Suprapubic skin (tissue), 4 donors: ENCODE measurements at regions not wholly inside any gene's neighbourhood (a gene's known extent, or its start where the extent isn't known, plus 50 kb on each side); places are given as distances from the start of the nearest gene placed in this dataset.

Experiments
- DNase-seq, 2 donors: peaks; one replicate each; pipeline ENCODE4 v3.0.0-alpha.2; 2019; ENCODE audit warnings: low spot score in 2 of 2
- H3K27ac ChIP-seq: fragments of 200-600 bp; sonication (generic); one replicate; pipeline ENCODE4 v1.5.1; 2019
- H3K27me3 ChIP-seq: fragments of 200-600 bp; sonication (generic); one replicate; pipeline ENCODE4 v1.5.1; 2019
- H3K36me3 ChIP-seq: fragments of 200-600 bp; sonication (generic); one replicate; pipeline ENCODE4 v1.5.1; 2019
- H3K4me1 ChIP-seq: fragments of 200-600 bp; sonication (generic); one replicate; pipeline ENCODE4 v1.5.1; 2019
- H3K4me3 ChIP-seq: fragments of 200-600 bp; sonication (generic); one replicate; pipeline ENCODE4 v1.5.1; 2019; ENCODE audit warnings: mild to moderate bottlenecking
- H3K9me3 ChIP-seq: fragments of 200-600 bp; sonication (generic); one replicate; pipeline ENCODE4 v1.5.1; 2019
- EP300 ChIP-seq: sonication (generic); formaldehyde crosslinking; IDR thresholded peaks from one replicate; pipeline ENCODE4 v1.6.1; 2017; ENCODE audit warnings: antibody characterized with exemption
- POLR2A ChIP-seq, 2 donors: fragments of 450-650 bp; IDR thresholded peaks; one replicate each; pipeline ENCODE4 v1.6.1; 2017; ENCODE audit warnings: antibody characterized with exemption in 2 of 2, mild to moderate bottlenecking in 2 of 2, moderate library complexity in 2 of 2
- POLR2AphosphoS5 ChIP-seq, 3 donors: sonication (generic); formaldehyde crosslinking; IDR thresholded peaks; one replicate each; pipeline ENCODE4 v1.6.1; 2017; ENCODE audit warnings: antibody characterized with exemption in 3 of 3
- WGBS: methylation state at CpG from one replicate; pipeline ENCODE4 v1.1.5; 2018; 5-methylcytosine and 5-hydroxymethylcytosine counted together
- TF ChIP-seq, protein P1 (sequence below), 2 donors: fragments of 200-600 bp in 1 of 2; fragments of 450-650 bp in 1 of 2; sonication (generic) in 1 of 2; IDR thresholded peaks; one replicate each; pipeline ENCODE4 v1.5.1; 2016 to 2019; ENCODE audit warnings: antibody characterized with exemption in 2 of 2, mild to moderate bottlenecking in 1 of 2, moderate library complexity in 1 of 2

DNA sequence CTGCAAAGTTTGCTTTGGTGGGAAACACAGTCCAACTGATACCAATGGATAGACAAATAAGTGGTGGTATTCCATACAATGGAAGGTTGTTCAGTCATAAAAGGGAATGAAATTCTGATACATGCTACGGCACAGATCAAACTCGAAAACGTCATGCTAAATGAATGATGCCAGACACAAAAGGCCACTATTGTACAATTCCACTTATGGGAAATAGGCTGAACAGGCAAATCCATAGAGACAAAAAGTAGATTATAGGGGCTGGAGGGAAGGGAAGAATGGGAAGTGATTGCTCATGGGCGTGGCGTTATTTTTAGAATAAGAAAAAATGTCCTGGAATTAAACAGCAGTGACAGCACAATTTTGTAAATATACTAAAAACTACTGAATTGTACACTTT is 66.0 kb upstream of the FOXK1 start:
- H3K4me1 ChIP-seq = peaks cover 41% of the 10 kb centered on the region
- no peaks in the 10 kb centered on the region for H3K27me3 ChIP-seq
- H3K9me3 ChIP-seq = no peaks in the 10 kb centered on the region
- H3K36me3 ChIP-seq = no peaks in the 10 kb centered on the region
- TF ChIP-seq, protein P1, sequence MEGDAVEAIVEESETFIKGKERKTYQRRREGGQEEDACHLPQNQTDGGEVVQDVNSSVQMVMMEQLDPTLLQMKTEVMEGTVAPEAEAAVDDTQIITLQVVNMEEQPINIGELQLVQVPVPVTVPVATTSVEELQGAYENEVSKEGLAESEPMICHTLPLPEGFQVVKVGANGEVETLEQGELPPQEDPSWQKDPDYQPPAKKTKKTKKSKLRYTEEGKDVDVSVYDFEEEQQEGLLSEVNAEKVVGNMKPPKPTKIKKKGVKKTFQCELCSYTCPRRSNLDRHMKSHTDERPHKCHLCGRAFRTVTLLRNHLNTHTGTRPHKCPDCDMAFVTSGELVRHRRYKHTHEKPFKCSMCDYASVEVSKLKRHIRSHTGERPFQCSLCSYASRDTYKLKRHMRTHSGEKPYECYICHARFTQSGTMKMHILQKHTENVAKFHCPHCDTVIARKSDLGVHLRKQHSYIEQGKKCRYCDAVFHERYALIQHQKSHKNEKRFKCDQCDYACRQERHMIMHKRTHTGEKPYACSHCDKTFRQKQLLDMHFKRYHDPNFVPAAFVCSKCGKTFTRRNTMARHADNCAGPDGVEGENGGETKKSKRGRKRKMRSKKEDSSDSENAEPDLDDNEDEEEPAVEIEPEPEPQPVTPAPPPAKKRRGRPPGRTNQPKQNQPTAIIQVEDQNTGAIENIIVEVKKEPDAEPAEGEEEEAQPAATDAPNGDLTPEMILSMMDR (IDR thresholded peaks at IDR 0.05) = no peak
- TF ChIP-seq EP300 = no peak
- no peak for TF ChIP-seq POLR2AphosphoS5 (IDR thresholded peaks at IDR 0.05)
- TF ChIP-seq POLR2A (IDR thresholded peaks at IDR 0.05) = no peak
- H3K27ac ChIP-seq = no peak overlapping the region
- DNase-seq = no peak
- 80% methylated on average over 5 of the region's 5 CpGs for WGBS
- H3K4me3 ChIP-seq = no peak overlapping the region

GRCh38 chr7:4621396-4621795 is 60.7 kb upstream of the FOXK1 start:
- Histone ChIP-seq H3K36me3 (no peaks in the 10 kb centered on the region), H3K27ac (no peak overlapping the region), H3K27me3 (no peaks in the 10 kb centered on the region), H3K4me1 (peaks cover 51% of the 10 kb centered on the region), H3K4me3 (no peak overlapping the region), H3K9me3 (no peaks in the 10 kb centered on the region)
- TF ChIP-seq EP300 = no peak
- no peak for TF ChIP-seq POLR2AphosphoS5 (IDR thresholded peaks at IDR 0.05)
- TF ChIP-seq, protein P1 (IDR thresholded peaks at IDR 0.05) = no peak
- no peak for TF ChIP-seq POLR2A (IDR thresholded peaks at IDR 0.05)
- DNase-seq = peak in 1 of 2 donors; percentile 40
- WGBS = 83% methylated on average over 5 of the region's 5 CpGs

GRCh38 chr7:4626318-4626845 is 55.7 kb upstream of the FOXK1 start:
- Histone ChIP-seq H3K27me3 (no peaks in the 10 kb centered on the region), H3K36me3 (no peaks in the 10 kb centered on the region), H3K9me3 (no peaks in the 10 kb centered on the region), H3K27ac (no peak overlapping the region), H3K4me1 (peaks cover 28% of the 10 kb centered on the region), H3K4me3 (no peak overlapping the region)
- WGBS = 88% methylated on average over 5 of the region's 5 CpGs
- TF ChIP-seq EP300 (no peak), POLR2AphosphoS5 (IDR thresholded peaks at IDR 0.05) (no peak), POLR2A (IDR thresholded peaks at IDR 0.05) (no peak)
- TF ChIP-seq, protein P1 (IDR thresholded peaks at IDR 0.05) = no peak
- no peak for DNase-seq

DNA sequence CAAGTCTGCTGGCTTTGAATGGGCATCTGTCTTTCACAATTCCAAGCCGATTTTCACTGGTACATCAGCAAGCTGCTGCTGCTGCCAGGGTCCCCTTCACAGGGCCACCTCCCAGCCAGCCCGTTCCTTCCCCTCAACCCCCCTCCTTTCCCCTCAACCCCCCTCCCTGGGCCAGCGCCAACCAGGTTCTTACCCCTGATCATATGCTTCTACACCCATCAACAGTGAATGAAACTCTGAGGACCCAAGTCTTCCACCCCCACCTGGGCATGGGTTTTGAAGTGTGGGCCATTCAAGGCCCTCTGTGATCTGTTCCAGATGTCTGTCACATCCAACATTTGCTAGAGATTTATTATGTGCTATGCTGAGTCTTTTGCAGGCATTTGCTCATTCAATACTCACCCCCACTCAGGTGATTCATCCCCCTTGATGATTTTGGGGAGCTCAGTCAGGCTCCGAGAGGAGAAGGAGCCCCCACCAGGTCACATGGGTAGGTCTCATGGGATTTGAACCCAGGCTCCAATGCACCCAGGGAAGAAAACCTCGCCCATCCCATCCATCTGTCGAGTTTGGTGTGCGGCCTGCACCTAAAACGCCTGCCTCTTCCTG is 52.7 kb upstream of the FOXK1 start:
- no peak overlapping the region for H3K27ac ChIP-seq
- WGBS = 86% methylated on average over 8 of the region's 8 CpGs
- no peaks in the 10 kb centered on the region for H3K9me3 ChIP-seq
- H3K36me3 ChIP-seq = no peaks in the 10 kb centered on the region
- no peak overlapping the region for H3K4me3 ChIP-seq
- no peaks in the 10 kb centered on the region for H3K27me3 ChIP-seq
- no peak for DNase-seq
- H3K4me1 ChIP-seq = peaks cover 31% of the 10 kb centered on the region
- no peak for TF ChIP-seq EP300
- no peak for TF ChIP-seq POLR2AphosphoS5 (IDR thresholded peaks at IDR 0.05)
- TF ChIP-seq POLR2A (IDR thresholded peaks at IDR 0.05) = no peak
- TF ChIP-seq, protein P1 (IDR thresholded peaks at IDR 0.05) = no peak

DNA sequence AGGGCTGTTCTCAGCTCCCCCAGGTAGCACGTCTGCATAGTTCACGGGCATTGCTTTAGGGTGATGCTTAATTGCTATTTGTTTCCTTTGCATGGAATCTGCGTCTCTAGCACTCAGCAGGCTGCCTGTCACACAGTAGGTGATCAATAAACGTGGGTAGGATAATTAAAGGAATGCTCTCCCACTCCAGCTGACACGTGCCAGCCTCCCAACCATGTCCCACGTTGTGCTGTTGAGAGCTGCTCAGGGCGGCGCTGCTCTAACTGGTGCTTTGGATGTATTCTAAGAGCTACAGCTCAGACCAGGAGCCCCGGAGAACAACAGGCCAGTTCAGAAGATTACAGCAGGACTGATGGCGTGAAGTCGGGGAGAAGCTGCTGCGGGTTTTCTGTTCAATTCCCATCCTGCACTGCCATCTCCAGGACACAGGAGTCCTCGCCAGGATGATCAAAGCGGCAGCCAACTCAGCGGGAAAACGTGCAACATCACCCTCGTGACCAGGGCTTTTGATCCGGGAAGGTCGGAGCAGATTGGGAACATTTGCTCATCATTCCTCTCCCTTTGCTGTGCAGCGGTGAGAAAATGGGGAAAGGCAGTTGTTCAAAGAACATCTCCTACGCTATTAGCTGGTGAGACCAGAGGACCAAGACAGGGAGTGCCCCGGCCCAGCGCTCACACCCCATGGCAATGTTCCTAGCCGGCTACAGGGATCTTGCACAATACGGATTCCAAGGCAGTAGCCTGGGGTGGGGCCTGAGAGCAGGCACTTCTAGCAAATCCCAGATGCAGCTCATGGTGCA is 50.5 kb upstream of the FOXK1 start:
- Histone ChIP-seq H3K9me3 (no peaks in the 10 kb centered on the region), H3K36me3 (no peaks in the 10 kb centered on the region), H3K4me1 (peaks cover 14% of the 10 kb centered on the region), H3K27ac (peak overlapping the region; percentile 35), H3K27me3 (no peaks in the 10 kb centered on the region), H3K4me3 (peak overlapping the region; percentile 18)
- peak; percentile 92 to 93 for DNase-seq
- TF ChIP-seq POLR2AphosphoS5 (IDR thresholded peaks at IDR 0.05) = peak in 2 of 3 donors; percentile 68 to 71
- TF ChIP-seq POLR2A (IDR thresholded peaks at IDR 0.05) = no peak
- TF ChIP-seq EP300 = no peak
- TF ChIP-seq, protein P1 (IDR thresholded peaks at IDR 0.05) = peak; percentile 57 to 58
- WGBS = 42% methylated on average over 11 of the region's 25 CpGs
